ENCODE measurements at regions not wholly inside any gene's neighbourhood (a gene's known extent, or its start where the extent isn't known, plus 50 kb on each side); places are given as distances from the start of the nearest gene placed in this dataset.

- TF ChIP-seq HNF1B (CRISPR knock-in tag; IDR thresholded peaks at IDR 0.05) (no peak), CSRNP2 (CRISPR knock-in tag; conservative IDR thresholded peaks at IDR 0.05; ENCODE audit: low read depth) (no peak), RARA (CRISPR knock-in tag; IDR thresholded peaks at IDR 0.05) (no peak), MIER2 (CRISPR knock-in tag; IDR thresholded peaks at IDR 0.05) (no peak)
These were observed 66.3 kb upstream of the UNC5A start (continued) for GRCh38 chr5:176743868-176744583.

GRCh38 chr5:176744584-176744965, 65.8 kb upstream of the UNC5A start:
- no peaks in the 10 kb centered on the region for H4K20me1 ChIP-seq (ENCODE audit: insufficient read depth, low read length)
- CTCF ChIA-PET (ENCODE audit: low intra/inter-chr PET ratio, low total read pairs): interaction anchor here (1.7 kb wide), 1 partner anchor 84 kb away, joined by 7 read pairs; no protein-coding TSS in a partner anchor
- H3K27ac ChIP-seq (ENCODE audit: extremely low read length, insufficient read depth, low read length): no peak overlapping the region
- no peaks in the 10 kb centered on the region for H3K36me3 ChIP-seq (replicated peaks in 1 of 2; ENCODE audit: control insufficient read depth in 1 of 2, insufficient read depth in 2 of 2, low read length in 2 of 2)
- peaks cover 7% of the 10 kb centered on the region for H3K4me1 ChIP-seq (ENCODE audit: insufficient read depth, low read length)
- H3K9me3 ChIP-seq (ENCODE audit: low read length): no peaks in the 10 kb centered on the region
- no peak overlapping the region for H2AFZ ChIP-seq (ENCODE audit: low read length)
- POLR2A ChIA-PET: no interaction called here
- no peak for DNase-seq (ENCODE audit: low spot score)
- peaks cover 1 to 89% of the 10 kb centered on the region in 2 experiments for H3K27me3 ChIP-seq (ENCODE audit: control insufficient read depth in 1 of 2, insufficient read depth in 2 of 2, low read length in 2 of 2)
- no peak for ATAC-seq
- H3K4me2 ChIP-seq (ENCODE audit: low read depth, low read length): no peak overlapping the region
- 16% methylated on average over 3 of the region's 8 CpGs for WGBS (ENCODE audit: low lambda C conversion rate)
- no peak for FAIRE-seq
- no peaks in the 10 kb centered on the region for H3K79me2 ChIP-seq (ENCODE audit: insufficient read depth, low read length)
- intact Hi-C loops (cut with micrococcal nuclease; ENCODE audit: unreplicated experiment) (no loop called here), in situ Hi-C loops (cut with HindIII; ENCODE audit: extremely low pct_ligation_motif_present, low pct_unique_long_range_greater_than_20kb) (no loop called here)
- TF ChIP-seq SAFB2 (CRISPR knock-in tag; IDR thresholded peaks at IDR 0.05; ENCODE audit: borderline replicate concordance, low read depth) (no peak), STAG1 (CRISPR knock-in tag; IDR thresholded peaks at IDR 0.05) (peak; percentile 28; the same call in 1 of the 2 replicates), CTCF (CRISPR knock-in tag; IDR thresholded peaks at IDR 0.05) (peak; percentile 39; the same call in 1 of the 2 replicates)
- no peak overlapping the region for H3K9ac ChIP-seq (ENCODE audit: insufficient read depth, low read depth, low read length)
- H3K4me3 ChIP-seq (replicated peaks in 1 of 3; ENCODE audit: insufficient read depth in 1 of 3, low read depth in 2 of 3, low read length in 3 of 3): no peak overlapping the region
- BruUV-seq (replicated peaks): no TSS peak

Measured in HepG2 (cell line).